ENCODE measurements at regions not wholly inside any gene's neighbourhood (a gene's known extent, or its start where the extent isn't known, plus 50 kb on each side); places are given as distances from the start of the nearest gene placed in this dataset.
"Not testable (repeated sequence)": the region's sequence is repeated elsewhere in the genome, so short reads cannot be mapped to it uniquely, and the experiment has no call there.

DNA sequence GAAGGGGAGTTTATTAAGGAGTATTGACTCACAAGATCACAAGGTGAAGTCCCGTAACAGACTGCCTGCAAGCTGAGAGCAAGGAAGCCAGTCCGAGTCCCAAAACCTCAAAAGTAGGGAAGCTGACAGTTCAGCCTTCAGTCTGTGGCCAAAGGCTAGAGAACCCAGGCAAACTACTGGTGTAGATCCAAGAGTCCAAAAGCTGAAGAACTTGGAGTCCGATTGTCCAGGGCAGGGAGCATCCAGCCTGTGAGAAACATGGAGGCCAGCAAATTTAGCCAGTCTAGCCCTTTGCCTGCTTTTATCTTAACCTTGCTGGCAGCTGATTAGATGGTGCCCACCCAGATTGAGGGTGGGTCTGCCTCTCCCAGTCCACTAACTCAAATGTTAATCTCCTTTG, 621.9 kb upstream of the ITGA1 start:
- not testable (repeated sequence) for TF ChIP-seq POLR2A, POLR2AphosphoS5 (IDR thresholded peaks at IDR 0.05)
- TF ChIP-seq, protein P1, sequence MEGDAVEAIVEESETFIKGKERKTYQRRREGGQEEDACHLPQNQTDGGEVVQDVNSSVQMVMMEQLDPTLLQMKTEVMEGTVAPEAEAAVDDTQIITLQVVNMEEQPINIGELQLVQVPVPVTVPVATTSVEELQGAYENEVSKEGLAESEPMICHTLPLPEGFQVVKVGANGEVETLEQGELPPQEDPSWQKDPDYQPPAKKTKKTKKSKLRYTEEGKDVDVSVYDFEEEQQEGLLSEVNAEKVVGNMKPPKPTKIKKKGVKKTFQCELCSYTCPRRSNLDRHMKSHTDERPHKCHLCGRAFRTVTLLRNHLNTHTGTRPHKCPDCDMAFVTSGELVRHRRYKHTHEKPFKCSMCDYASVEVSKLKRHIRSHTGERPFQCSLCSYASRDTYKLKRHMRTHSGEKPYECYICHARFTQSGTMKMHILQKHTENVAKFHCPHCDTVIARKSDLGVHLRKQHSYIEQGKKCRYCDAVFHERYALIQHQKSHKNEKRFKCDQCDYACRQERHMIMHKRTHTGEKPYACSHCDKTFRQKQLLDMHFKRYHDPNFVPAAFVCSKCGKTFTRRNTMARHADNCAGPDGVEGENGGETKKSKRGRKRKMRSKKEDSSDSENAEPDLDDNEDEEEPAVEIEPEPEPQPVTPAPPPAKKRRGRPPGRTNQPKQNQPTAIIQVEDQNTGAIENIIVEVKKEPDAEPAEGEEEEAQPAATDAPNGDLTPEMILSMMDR (IDR thresholded peaks at IDR 0.05 in 8 of 11, conservative IDR thresholded peaks at IDR 0.05 in 3 of 11) = not testable (repeated sequence)
